HL-60 (cell line): ENCODE measurements at regions not wholly inside any gene's neighbourhood (a gene's known extent, or its start where the extent isn't known, plus 50 kb on each side); places are given as distances from the start of the nearest gene placed in this dataset.

Source experiments
- DNase-seq, 2 experiments: peaks; one replicate each; pipeline ENCODE4 v3.0.0-alpha.2; 2010 to 2020; ENCODE audit warnings: low read depth in 1 of 2, low spot score in 1 of 2
- H3K27ac ChIP-seq: fragments of 250-450 bp; sonication (Bioruptor Pico); replicated peaks from 2 replicates; pipeline ENCODE4 v1.5.1; 2020; ENCODE audit warnings: mild to moderate bottlenecking, moderate library complexity
- H3K27me3 ChIP-seq: fragments of 250-450 bp; sonication (Bioruptor Pico); 2 replicates; pipeline ENCODE4 v1.5.1; 2021; ENCODE audit warnings: mild to moderate bottlenecking, moderate library complexity; ENCODE audit not compliant: insufficient read depth, poor library complexity, severe bottlenecking
- H3K4me3 ChIP-seq: replicated peaks from 2 replicates; pipeline ENCODE4 v1.5.1; 2011; ENCODE audit warnings: mild to moderate bottlenecking, control low read depth, low read length; ENCODE audit not compliant: insufficient read depth
- CTCF ChIP-seq: IDR thresholded peaks from one replicate; pipeline ENCODE4 v1.5.1; 2011; ENCODE audit warnings: low read length, control low read depth, inconsistent platforms; ENCODE audit not compliant: insufficient read depth
- GABPA ChIP-seq: IDR thresholded peaks from 2 replicates; pipeline ENCODE4 v1.6.1; 2012; ENCODE audit warnings: low read depth
- POLR2AphosphoS5 ChIP-seq: IDR thresholded peaks from 2 replicates; pipeline ENCODE4 v1.6.1; 2012; ENCODE audit warnings: low read depth
- REST ChIP-seq: IDR thresholded peaks from 2 replicates; pipeline ENCODE4 v1.6.1; 2012; ENCODE audit warnings: low read depth; ENCODE audit not compliant: insufficient replicate concordance
- SPI1 ChIP-seq: IDR thresholded peaks from 2 replicates; pipeline ENCODE4 v1.6.1; 2012; ENCODE audit warnings: low read depth, mild to moderate bottlenecking, borderline replicate concordance

- DNase-seq: no peak
- Histone ChIP-seq H3K27ac (no peak overlapping the region), H3K4me3 (no peak overlapping the region), H3K27me3 (no peaks in the 10 kb centered on the region)
- TF ChIP-seq REST (no peak), POLR2AphosphoS5 (no peak), GABPA (no peak), SPI1 (no peak), CTCF (no peak)
Observed at GRCh38 chr17:69703751-69704150, 289.3 kb downstream of the MAP2K6 start.

GRCh38 chr17:69704935-69705334 is 290.4 kb downstream of the MAP2K6 start:
- no peaks in the 10 kb centered on the region for H3K27me3 ChIP-seq
- H3K27ac ChIP-seq: no peak overlapping the region
- DNase-seq: no peak
- no peak overlapping the region for H3K4me3 ChIP-seq
- TF ChIP-seq CTCF: no peak
- no peak for TF ChIP-seq GABPA
- no peak for TF ChIP-seq REST
- TF ChIP-seq POLR2AphosphoS5: no peak
- no peak for TF ChIP-seq SPI1

GRCh38 chr17:69706127-69706526 is 291.6 kb downstream of the MAP2K6 start:
- no peak for TF ChIP-seq SPI1
- TF ChIP-seq REST: no peak
- TF ChIP-seq CTCF: no peak
- no peak for TF ChIP-seq GABPA
- no peak for TF ChIP-seq POLR2AphosphoS5
- H3K4me3 ChIP-seq: no peak overlapping the region
- no peaks in the 10 kb centered on the region for H3K27me3 ChIP-seq
- DNase-seq: no peak
- H3K27ac ChIP-seq: no peak overlapping the region
